Hepatocyte (in vitro differentiated cells): ENCODE measurements at regions not wholly inside any gene's neighbourhood (a gene's known extent, or its start where the extent isn't known, plus 50 kb on each side); places are given as distances from the start of the nearest gene placed in this dataset.

ENCODE experiments used
- DNase-seq: peaks from one replicate; pipeline ENCODE4 v3.0.0-alpha.2; 2016; ENCODE audit warnings: low spot score
- H2AFZ ChIP-seq: fragments of 200-600 bp; sonication (generic); 2 replicates; pipeline ENCODE4 v1.6.0; 2016; ENCODE audit warnings: antibody characterized with exemption, mild to moderate bottlenecking
- H3K27ac ChIP-seq: fragments of 200-600 bp; sonication (generic); 2 replicates; pipeline ENCODE4 v1.5.1; 2016; ENCODE audit warnings: mild to moderate bottlenecking
- H3K27me3 ChIP-seq: fragments of 200-600 bp; sonication (generic); 2 replicates; pipeline ENCODE4 v1.6.1; 2016
- H3K36me3 ChIP-seq: fragments of 200-600 bp; sonication (generic); replicated peaks from 2 replicates; pipeline ENCODE4 v1.5.1; 2016; ENCODE audit warnings: low read depth; ENCODE audit not compliant: insufficient read depth
- H3K4me1 ChIP-seq: fragments of 200-600 bp; sonication (generic); 2 replicates; pipeline ENCODE4 v1.5.1; 2016; ENCODE audit warnings: mild to moderate bottlenecking, moderate library complexity; ENCODE audit not compliant: insufficient read depth
- H3K4me2 ChIP-seq: fragments of 200-600 bp; sonication (generic); 2 replicates; pipeline ENCODE4 v1.6.0; 2016
- H3K4me3 ChIP-seq: fragments of 200-600 bp; sonication (generic); 2 replicates; pipeline ENCODE4 v1.5.1; 2016; ENCODE audit warnings: mild to moderate bottlenecking
- H3K79me2 ChIP-seq: fragments of 200-600 bp; sonication (generic); 2 replicates; pipeline ENCODE4 v1.6.0; 2017; ENCODE audit warnings: mild to moderate bottlenecking
- H3K9me2 ChIP-seq: fragments of 200-600 bp; sonication (generic); replicated peaks from 2 replicates; pipeline ENCODE4 v1.6.0; 2017; ENCODE audit warnings: mild to moderate bottlenecking; ENCODE audit not compliant: insufficient read depth
- H3K9me3 ChIP-seq: fragments of 200-600 bp; sonication (generic); 2 replicates; pipeline ENCODE4 v1.5.1; 2016; ENCODE audit warnings: low read depth, mild to moderate bottlenecking
- H4K20me1 ChIP-seq: fragments of 200-600 bp; sonication (generic); 2 replicates; pipeline ENCODE4 v1.6.0; 2016; ENCODE audit warnings: mild to moderate bottlenecking; ENCODE audit not compliant: insufficient read depth, poor library complexity, severe bottlenecking
- EZH2 ChIP-seq: fragments of 200-600 bp; sonication (generic); IDR thresholded peaks from 2 replicates; pipeline ENCODE4 v1.6.1; 2016; ENCODE audit warnings: antibody characterized with exemption, mild to moderate bottlenecking, borderline replicate concordance
- EZH2phosphoT487 ChIP-seq: fragments of 200-600 bp; sonication (generic); IDR thresholded peaks from one replicate; pipeline ENCODE4 v1.6.1; 2018; ENCODE audit warnings: antibody characterized with exemption, mild to moderate bottlenecking, low read depth, moderate library complexity; ENCODE audit not compliant: unreplicated experiment, severe bottlenecking
- WGBS: methylation state at CpG from one replicate; pipeline ENCODE4 v1.1.6; 2016; ENCODE audit warnings: low lambda C conversion rate; ENCODE audit errors: missing lambda C conversion rate; 5-methylcytosine and 5-hydroxymethylcytosine counted together
- TF ChIP-seq, protein P1 (sequence below): fragments of 200-600 bp; sonication (generic); IDR thresholded peaks from 2 replicates; pipeline ENCODE4 v1.5.1; 2016; ENCODE audit warnings: antibody characterized with exemption, mild to moderate bottlenecking; ENCODE audit not compliant: poor library complexity

DNA sequence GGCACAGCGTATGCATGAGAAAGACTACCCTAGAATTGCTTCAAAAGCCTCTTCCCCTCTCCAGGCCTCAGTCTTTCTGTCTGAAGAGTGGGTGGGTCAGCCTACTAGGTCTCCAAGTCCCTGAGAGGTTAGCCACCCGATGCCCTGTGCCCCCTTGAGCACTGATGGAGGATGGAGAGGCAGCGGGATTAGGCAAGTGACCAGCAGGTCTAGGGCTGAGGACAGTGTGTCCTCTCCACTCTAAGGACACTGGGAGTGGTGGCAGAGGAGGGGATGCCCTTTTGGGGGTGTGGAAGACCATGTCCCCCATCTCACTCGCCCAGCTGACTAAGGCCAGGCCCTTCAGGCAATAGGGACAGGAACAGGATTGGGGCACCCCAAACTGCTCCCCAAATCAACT is 72.2 kb upstream of the WNT11 start:
- Histone ChIP-seq H3K79me2 (no peaks in the 10 kb centered on the region), H2AFZ (no peak overlapping the region), H4K20me1 (no peaks in the 10 kb centered on the region), H3K9me3 (no peaks in the 10 kb centered on the region), H3K27ac (no peak overlapping the region), H3K4me1 (no peaks in the 10 kb centered on the region), H3K36me3 (no peaks in the 10 kb centered on the region), H3K27me3 (no peaks in the 10 kb centered on the region), H3K4me3 (no peak overlapping the region), H3K4me2 (no peak overlapping the region), H3K9me2 (no peaks in the 10 kb centered on the region)
- no peak for DNase-seq
- TF ChIP-seq EZH2 (no peak), EZH2phosphoT487 (no peak)
- TF ChIP-seq, protein P1, sequence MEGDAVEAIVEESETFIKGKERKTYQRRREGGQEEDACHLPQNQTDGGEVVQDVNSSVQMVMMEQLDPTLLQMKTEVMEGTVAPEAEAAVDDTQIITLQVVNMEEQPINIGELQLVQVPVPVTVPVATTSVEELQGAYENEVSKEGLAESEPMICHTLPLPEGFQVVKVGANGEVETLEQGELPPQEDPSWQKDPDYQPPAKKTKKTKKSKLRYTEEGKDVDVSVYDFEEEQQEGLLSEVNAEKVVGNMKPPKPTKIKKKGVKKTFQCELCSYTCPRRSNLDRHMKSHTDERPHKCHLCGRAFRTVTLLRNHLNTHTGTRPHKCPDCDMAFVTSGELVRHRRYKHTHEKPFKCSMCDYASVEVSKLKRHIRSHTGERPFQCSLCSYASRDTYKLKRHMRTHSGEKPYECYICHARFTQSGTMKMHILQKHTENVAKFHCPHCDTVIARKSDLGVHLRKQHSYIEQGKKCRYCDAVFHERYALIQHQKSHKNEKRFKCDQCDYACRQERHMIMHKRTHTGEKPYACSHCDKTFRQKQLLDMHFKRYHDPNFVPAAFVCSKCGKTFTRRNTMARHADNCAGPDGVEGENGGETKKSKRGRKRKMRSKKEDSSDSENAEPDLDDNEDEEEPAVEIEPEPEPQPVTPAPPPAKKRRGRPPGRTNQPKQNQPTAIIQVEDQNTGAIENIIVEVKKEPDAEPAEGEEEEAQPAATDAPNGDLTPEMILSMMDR = no peak
- 87% methylated on average over 4 of the region's 4 CpGs for WGBS

DNA sequence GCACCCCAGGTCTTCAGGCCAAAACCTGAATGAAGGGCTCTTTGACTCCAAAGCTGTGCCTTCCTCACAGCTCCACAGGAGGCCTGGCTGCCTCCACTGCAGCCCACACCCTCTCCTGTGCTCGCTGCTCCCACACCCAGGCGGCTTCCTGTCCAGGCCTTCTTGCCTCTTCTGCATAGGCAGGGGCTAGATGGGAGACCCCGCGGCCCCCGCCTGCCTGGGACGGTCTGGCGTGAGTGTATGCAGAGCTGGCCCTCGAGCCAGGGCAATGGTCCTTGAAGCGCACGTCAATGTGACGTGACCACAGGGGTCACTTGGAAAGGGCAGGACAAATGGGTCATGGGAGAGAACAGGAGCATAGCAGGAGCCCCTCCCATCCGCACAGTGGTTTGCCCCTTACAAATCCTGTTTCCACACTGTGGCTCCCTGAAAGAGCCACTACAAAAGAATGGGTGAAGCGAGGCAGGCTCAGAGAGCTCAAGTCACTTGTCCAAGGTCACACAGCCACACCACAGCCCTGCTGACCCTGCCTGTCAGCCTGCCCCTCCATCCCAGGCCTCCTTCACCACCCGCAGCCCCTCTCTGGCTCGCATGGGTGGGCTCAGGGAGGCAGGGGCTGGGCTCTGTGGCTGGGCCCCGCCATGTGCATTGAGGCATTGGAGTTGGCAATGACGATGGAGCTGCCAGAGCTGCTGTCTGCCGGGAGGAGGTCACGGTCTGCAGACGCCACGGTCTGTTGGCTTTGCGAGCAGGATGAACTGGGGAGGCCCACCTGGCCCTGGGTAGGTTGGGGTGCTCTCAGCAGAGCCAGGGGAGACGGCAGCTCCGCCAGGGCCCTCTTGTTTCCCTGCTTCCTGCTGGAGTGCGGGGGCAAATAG is 71.2 kb upstream of the WNT11 start:
- H3K4me2 ChIP-seq = no peak overlapping the region
- no peaks in the 10 kb centered on the region for H3K9me2 ChIP-seq
- no peak for DNase-seq

DNA sequence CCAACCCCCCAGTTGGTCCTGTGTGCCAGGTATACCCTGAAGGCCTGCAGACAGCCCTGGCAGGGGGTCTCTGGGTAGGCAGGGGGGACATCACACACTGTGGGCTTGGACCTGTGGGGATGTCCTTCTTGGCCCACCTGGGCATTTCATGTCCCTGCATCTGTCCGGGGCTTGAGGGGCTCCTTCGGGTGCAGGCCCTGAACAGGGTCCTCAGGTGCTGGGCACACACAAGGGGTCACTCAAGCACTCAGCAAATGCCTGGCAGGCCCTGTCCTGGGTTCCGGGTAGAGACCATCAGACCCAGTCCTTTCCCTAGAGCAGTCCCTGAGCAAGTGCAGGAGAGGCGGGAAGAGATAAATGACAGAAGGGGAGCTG is 70.5 kb upstream of the WNT11 start:
- DNase-seq = no peak
- Histone ChIP-seq H4K20me1 (no peaks in the 10 kb centered on the region), H3K4me3 (no peak overlapping the region), H2AFZ (no peak overlapping the region), H3K36me3 (no peaks in the 10 kb centered on the region), H3K27ac (no peak overlapping the region), H3K4me2 (no peak overlapping the region), H3K4me1 (no peaks in the 10 kb centered on the region), H3K27me3 (no peaks in the 10 kb centered on the region), H3K9me2 (no peaks in the 10 kb centered on the region), H3K9me3 (no peaks in the 10 kb centered on the region), H3K79me2 (no peaks in the 10 kb centered on the region)
- WGBS = 91% methylated on average over 4 of the region's 4 CpGs
- TF ChIP-seq, protein P1 = no peak
- TF ChIP-seq EZH2phosphoT487 = no peak
- TF ChIP-seq EZH2 = no peak

More for the DNA sequence above, 71.2 kb upstream of the WNT11 start:
- Histone ChIP-seq H3K36me3 (no peaks in the 10 kb centered on the region), H4K20me1 (no peaks in the 10 kb centered on the region), H3K27ac (no peak overlapping the region), H3K4me3 (no peak overlapping the region), H3K9me3 (no peaks in the 10 kb centered on the region), H3K79me2 (no peaks in the 10 kb centered on the region), H2AFZ (no peak overlapping the region), H3K27me3 (no peaks in the 10 kb centered on the region), H3K4me1 (no peaks in the 10 kb centered on the region)
- TF ChIP-seq EZH2 (no peak), EZH2phosphoT487 (no peak)
- TF ChIP-seq, protein P1 = no peak
- 89% methylated on average over 25 of the region's 25 CpGs for WGBS
